GM12801 (cell line): ENCODE measurements at regions not wholly inside any gene's neighbourhood (a gene's known extent, or its start where the extent isn't known, plus 50 kb on each side); places are given as distances from the start of the nearest gene placed in this dataset.

Source experiments
- TF ChIP-seq, protein P1 (sequence below): IDR thresholded peaks from one replicate; pipeline ENCODE4 v1.5.1; 2011; ENCODE audit warnings: control low read depth; ENCODE audit not compliant: insufficient read length; ENCODE audit errors: extremely low read depth

GRCh38 chr7:25891591-25891990 is 260.4 kb upstream of the NFE2L3 start:
- TF ChIP-seq, protein P1, sequence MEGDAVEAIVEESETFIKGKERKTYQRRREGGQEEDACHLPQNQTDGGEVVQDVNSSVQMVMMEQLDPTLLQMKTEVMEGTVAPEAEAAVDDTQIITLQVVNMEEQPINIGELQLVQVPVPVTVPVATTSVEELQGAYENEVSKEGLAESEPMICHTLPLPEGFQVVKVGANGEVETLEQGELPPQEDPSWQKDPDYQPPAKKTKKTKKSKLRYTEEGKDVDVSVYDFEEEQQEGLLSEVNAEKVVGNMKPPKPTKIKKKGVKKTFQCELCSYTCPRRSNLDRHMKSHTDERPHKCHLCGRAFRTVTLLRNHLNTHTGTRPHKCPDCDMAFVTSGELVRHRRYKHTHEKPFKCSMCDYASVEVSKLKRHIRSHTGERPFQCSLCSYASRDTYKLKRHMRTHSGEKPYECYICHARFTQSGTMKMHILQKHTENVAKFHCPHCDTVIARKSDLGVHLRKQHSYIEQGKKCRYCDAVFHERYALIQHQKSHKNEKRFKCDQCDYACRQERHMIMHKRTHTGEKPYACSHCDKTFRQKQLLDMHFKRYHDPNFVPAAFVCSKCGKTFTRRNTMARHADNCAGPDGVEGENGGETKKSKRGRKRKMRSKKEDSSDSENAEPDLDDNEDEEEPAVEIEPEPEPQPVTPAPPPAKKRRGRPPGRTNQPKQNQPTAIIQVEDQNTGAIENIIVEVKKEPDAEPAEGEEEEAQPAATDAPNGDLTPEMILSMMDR = no peak

DNA sequence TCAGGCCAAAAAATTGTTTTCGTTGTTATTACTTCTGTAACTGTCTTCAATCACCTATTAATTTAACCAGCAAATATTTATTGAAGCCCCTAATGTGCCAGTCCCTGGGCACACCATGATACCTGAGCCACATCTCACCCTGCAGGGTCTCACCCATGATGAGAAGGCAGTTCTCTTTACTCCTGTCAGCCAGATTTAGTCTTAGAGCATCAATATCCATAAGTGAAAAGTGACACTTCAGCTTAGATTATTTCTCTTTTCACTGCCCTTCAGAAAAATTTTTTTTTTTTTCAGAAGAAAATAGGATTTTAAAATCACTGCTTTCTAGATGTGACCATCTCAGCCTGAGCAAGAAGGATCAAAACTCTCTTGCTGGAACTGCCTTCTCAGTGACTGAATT is 258.6 kb upstream of the NFE2L3 start:
- TF ChIP-seq, protein P1 = no peak

DNA sequence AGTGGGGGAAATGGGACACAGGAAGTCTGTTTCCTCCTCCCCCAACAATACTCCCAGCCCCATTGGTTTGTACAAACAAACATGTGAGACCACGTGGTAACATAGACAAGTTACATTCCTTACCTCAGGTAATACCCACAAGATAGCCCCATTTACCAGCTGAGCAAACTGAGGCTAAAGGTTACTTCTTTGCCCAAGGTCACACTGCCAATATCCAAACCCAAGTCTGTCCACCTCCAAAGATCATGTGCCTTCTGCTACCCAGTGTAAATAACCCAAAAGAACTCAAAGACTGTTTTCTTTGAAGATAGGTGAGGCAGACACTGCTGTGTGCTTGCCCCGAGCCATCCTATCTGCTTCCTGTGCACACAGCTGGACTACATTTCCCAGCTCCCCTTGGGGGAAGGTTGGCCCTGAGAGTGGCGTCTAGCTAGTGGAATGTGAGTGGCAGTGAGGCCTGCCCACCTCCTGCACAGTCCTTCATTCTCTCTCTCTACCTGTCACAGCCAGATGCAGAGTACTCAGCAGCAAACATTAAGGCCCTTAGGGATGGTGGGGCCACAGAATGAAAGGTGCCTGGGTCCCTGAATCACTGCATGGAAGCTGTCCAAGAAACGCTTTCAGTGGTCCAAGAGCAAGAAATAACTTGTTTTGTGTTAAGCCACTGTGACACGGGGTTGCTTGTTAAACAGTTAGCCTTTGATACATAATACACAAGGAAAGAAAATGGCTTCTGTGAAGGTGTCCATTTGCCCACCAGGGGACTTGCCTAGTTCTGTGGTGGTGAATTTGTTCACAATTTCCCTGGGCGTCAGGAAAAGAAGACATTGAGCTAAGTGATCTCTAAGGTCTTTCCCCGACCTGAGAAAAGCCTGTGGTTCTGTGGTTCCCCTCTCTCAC is 257.7 kb upstream of the NFE2L3 start:
- TF ChIP-seq, protein P1 = no peak

GRCh38 chr7:25894902-25895791 is 256.9 kb upstream of the NFE2L3 start:
- TF ChIP-seq, protein P1 = no peak

- TF ChIP-seq, protein P1 = no peak
These were observed 256.2 kb upstream of the NFE2L3 start for GRCh38 chr7:25895792-25896171.

DNA sequence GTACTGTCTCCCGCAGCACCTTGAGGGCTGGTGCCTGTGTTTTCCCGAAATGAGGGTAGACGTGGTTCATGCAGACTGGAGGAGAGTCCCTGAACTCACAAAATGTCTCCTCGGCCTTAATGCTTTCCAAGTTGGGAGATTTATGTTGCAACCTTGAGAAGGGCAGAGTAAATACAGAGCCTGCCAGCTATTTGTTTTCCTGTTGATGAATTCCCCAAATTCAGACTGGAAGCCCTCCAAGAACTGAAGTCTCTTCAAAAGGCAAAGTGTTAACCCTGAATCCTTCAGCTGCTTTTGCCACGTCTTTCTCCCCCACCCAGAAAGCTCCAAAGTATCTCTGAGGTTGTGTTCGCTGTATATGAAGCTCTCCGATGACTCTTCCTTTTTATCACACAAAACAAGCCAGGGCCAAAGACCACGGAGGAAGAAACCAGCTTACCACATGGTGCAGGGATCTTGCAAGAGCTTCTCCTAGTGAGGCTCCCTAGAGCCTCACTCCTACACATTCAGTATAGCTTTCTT is 254.7 kb upstream of the NFE2L3 start:
- TF ChIP-seq, protein P1 = no peak

- TF ChIP-seq, protein P1 = no peak
These were observed 251.8 kb upstream of the NFE2L3 start for GRCh38 chr7:25900245-25900644.
